ENCODE measurements at regions not wholly inside any gene's neighbourhood (a gene's known extent, or its start where the extent isn't known, plus 50 kb on each side); places are given as distances from the start of the nearest gene placed in this dataset.

DNA sequence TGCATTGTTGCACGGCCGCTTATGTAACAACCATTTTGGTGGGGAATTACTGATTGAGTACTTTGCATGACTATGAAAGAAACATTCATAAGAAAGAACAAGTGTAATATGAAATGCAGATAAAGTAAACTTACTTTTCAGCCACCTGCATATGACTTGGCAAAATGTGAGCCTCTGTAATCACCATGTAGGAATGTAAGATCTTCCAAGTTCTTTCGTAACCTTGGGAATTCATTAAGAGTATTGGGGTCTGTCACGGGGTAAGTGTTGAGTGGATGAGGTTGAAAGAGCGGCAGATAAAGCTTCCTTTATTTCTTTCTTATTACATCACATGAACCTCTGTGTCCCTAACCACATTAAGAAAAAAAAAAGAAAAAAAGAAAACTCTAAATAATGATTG lies 348.5 kb upstream of the NR3C2 start:
- in situ Hi-C loops (cut with MboI; ENCODE audit: low sequenced_read_pairs in 4 of 4) = no loop called here
- DNase-seq (no peak), ATAC-seq (no peak)
- intact Hi-C loops (cut with DNase I; ENCODE audit: low total_unique reads) = no loop called here
- Histone ChIP-seq H3K27ac (no peak overlapping the region), H3K36me3 (no peaks in the 10 kb centered on the region), H3K4me1 (peaks cover 10 to 11% of the 10 kb centered on the region in 2 donors), H3K27me3 (no peaks in the 10 kb centered on the region), H3K4me3 (no peak overlapping the region), H3K9me3 (no peaks in the 10 kb centered on the region)
- TF ChIP-seq CTCF (IDR thresholded peaks at IDR 0.05 in 4 of 5, conservative IDR thresholded peaks at IDR 0.05 in 1 of 5) (no peak), POLR2A (IDR thresholded peaks at IDR 0.05) (no peak)

GRCh38 chr4:148790246-148790645 lies 348.0 kb upstream of the NR3C2 start:
- ATAC-seq (no peak), DNase-seq (no peak)
- TF ChIP-seq POLR2A (IDR thresholded peaks at IDR 0.05) = no peak
- no peak for TF ChIP-seq CTCF (IDR thresholded peaks at IDR 0.05 in 4 of 5, conservative IDR thresholded peaks at IDR 0.05 in 1 of 5)
- in situ Hi-C loops (cut with MboI; ENCODE audit: low sequenced_read_pairs in 4 of 4) = no loop called here
- Histone ChIP-seq H3K27me3 (no peaks in the 10 kb centered on the region), H3K4me1 (peaks cover 10 to 11% of the 10 kb centered on the region in 2 donors), H3K9me3 (no peaks in the 10 kb centered on the region), H3K27ac (no peak overlapping the region), H3K36me3 (no peaks in the 10 kb centered on the region), H3K4me3 (no peak overlapping the region)
- intact Hi-C loops (cut with DNase I; ENCODE audit: low total_unique reads) = no loop called here

- Histone ChIP-seq H3K36me3 (no peaks in the 10 kb centered on the region), H3K4me1 (peaks cover 10 to 11% of the 10 kb centered on the region in 2 donors), H3K9me3 (no peaks in the 10 kb centered on the region), H3K27ac (no peak overlapping the region), H3K4me3 (no peak overlapping the region), H3K27me3 (no peaks in the 10 kb centered on the region)
- DNase-seq (no peak), ATAC-seq (peak in 1 of 2 donors; percentile 68)
- TF ChIP-seq CTCF (IDR thresholded peaks at IDR 0.05 in 4 of 5, conservative IDR thresholded peaks at IDR 0.05 in 1 of 5) = no peak
- in situ Hi-C loops (cut with MboI; ENCODE audit: low sequenced_read_pairs in 4 of 4) = no loop called here
- intact Hi-C loops (cut with DNase I; ENCODE audit: low total_unique reads) = no loop called here
Observed at GRCh38 chr4:148787831-148788477, 345.7 kb upstream of the NR3C2 start.

DNA sequence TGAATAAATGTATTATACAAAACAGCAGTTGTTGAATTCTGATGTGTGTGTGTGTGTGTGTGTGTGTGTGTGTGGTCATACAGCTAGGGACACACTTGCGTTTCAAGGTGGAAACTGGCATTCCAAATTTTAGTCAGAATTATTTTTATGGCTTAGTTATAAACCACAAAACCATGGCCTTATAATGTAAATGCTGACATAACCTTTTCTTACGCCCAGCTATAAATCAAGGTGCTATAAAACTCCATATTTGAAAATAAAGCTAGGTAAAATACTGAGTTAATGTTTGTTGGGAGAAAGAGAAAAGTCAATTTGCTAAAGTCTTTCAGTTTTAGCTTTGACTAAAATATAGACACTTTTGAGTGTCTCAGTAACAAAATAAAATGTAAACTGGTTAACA lies 345.1 kb upstream of the NR3C2 start:
- Histone ChIP-seq H3K27ac (no peak overlapping the region), H3K4me1 (peaks cover 10 to 11% of the 10 kb centered on the region in 2 donors), H3K4me3 (no peak overlapping the region), H3K36me3 (no peaks in the 10 kb centered on the region), H3K9me3 (no peaks in the 10 kb centered on the region), H3K27me3 (no peaks in the 10 kb centered on the region)
- in situ Hi-C loops (cut with MboI; ENCODE audit: low sequenced_read_pairs in 4 of 4) (no loop called here), intact Hi-C loops (cut with DNase I; ENCODE audit: low total_unique reads) (no loop called here)
- ATAC-seq (no peak), DNase-seq (no peak)
- no peak for TF ChIP-seq CTCF (IDR thresholded peaks at IDR 0.05 in 4 of 5, conservative IDR thresholded peaks at IDR 0.05 in 1 of 5)
- TF ChIP-seq POLR2A (IDR thresholded peaks at IDR 0.05) = no peak

GRCh38 chr4:148786699-148787098 lies 344.5 kb upstream of the NR3C2 start:
- DNase-seq (no peak), ATAC-seq (no peak)
- in situ Hi-C loops (cut with MboI; ENCODE audit: low sequenced_read_pairs in 4 of 4) (no loop called here), intact Hi-C loops (cut with DNase I; ENCODE audit: low total_unique reads) (no loop called here)
- no peak overlapping the region for H3K4me3 ChIP-seq
- no peaks in the 10 kb centered on the region for H3K27me3 ChIP-seq
- no peaks in the 10 kb centered on the region for H3K36me3 ChIP-seq
- TF ChIP-seq CTCF (IDR thresholded peaks at IDR 0.05 in 4 of 5, conservative IDR thresholded peaks at IDR 0.05 in 1 of 5) (no peak), POLR2A (IDR thresholded peaks at IDR 0.05) (no peak)
- peaks cover 10 to 11% of the 10 kb centered on the region in 2 donors for H3K4me1 ChIP-seq
- H3K9me3 ChIP-seq = no peaks in the 10 kb centered on the region
- H3K27ac ChIP-seq = no peak overlapping the region

Data from gastrocnemius medialis (tissue), 4 donors.